ENCODE measurements at regions not wholly inside any gene's neighbourhood (a gene's known extent, or its start where the extent isn't known, plus 50 kb on each side); places are given as distances from the start of the nearest gene placed in this dataset.

DNA sequence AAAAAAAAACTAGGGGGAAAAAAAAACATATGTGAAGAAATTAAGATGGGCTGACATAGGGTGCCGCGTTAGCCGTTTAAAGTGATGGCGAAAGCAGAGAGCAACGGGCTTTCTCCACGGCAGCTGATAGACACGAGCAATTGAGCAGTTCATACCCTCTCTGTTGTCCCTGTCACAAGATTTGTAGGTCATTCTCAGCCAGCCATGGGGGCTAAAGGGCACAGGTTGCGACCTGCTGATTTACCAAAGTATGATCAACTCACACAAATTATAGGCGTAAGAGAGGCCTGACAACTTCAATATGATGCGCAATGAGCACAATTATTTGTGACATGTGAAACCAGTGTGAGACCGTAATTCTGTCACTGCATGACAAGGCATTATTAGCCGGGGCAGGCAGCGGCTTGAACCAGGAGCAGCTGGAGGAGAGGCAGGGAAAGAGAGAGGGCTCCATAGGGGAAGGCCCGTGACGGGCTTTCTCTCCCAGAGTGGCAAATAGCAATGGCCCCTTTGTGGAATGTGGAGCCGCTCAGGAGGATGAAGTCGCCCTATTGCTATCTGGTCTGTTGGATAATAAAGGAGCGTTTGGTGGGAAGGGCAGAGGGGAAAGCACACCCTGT, 195.1 kb upstream of the HABP2 start:
- Histone ChIP-seq H3K9me3 (ENCODE audit: control insufficient read depth, insufficient read depth, low read depth, low read length) (no peaks in the 10 kb centered on the region), H3K4me1 (ENCODE audit: control insufficient read depth, insufficient read depth, low read length) (peaks cover 11% of the 10 kb centered on the region), H3K27ac (ENCODE audit: extremely low read depth, low read depth, low read length) (no peak overlapping the region), H3K36me3 (ENCODE audit: control insufficient read depth in 2 of 2, insufficient read depth in 1 of 2, low read length in 2 of 2) (no peaks in the 10 kb centered on the region), H3K4me3 (ENCODE audit: low read depth, low read length) (no peak overlapping the region)
- CTCF ChIA-PET = interaction anchor here (0.7 kb wide), 1 partner anchor 31 kb away, joined by 3 read pairs; no protein-coding TSS in a partner anchor
- POLR2A ChIA-PET = no interaction called here
- TF ChIP-seq KLF16 (tag by site-specific recombination; IDR thresholded peaks at IDR 0.05) = no peak
- no peak for TF ChIP-seq HOXC10 (CRISPR knock-in tag; IDR thresholded peaks at IDR 0.05)
- no peak for TF ChIP-seq KLF1 (tag by site-specific recombination; IDR thresholded peaks at IDR 0.05)
- TF ChIP-seq ZNF596 (tag by site-specific recombination; IDR thresholded peaks at IDR 0.05) = no peak

DNA sequence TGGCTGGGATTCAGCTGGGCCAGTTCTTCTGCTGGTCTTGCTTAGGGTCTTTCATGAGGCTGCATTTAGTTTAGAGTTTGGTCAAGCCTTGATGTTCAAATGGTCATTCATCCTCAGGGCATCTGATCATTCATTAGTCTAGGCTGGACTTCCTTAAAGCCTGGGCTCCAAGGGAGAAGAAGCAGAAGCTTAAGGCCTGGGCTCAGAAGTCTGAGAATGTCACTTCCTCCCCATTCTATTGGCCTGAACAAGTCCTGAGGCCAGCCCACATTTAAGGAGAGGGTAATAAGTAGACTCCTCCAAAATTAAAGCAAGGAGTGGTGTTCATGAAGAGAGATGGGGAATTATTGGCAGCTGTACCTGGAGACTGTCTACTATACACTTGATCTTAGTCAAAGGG, 193.2 kb upstream of the HABP2 start:
- POLR2A ChIA-PET = interaction anchor here (1.1 kb wide), 1 partner anchor 14 kb away, joined by 3 read pairs; no protein-coding TSS in a partner anchor
- Histone ChIP-seq H3K27ac (ENCODE audit: extremely low read depth, low read depth, low read length) (no peak overlapping the region), H3K4me3 (ENCODE audit: low read depth, low read length) (no peak overlapping the region), H3K36me3 (ENCODE audit: control insufficient read depth in 2 of 2, insufficient read depth in 1 of 2, low read length in 2 of 2) (no peaks in the 10 kb centered on the region), H3K9me3 (ENCODE audit: control insufficient read depth, insufficient read depth, low read depth, low read length) (no peaks in the 10 kb centered on the region), H3K4me1 (ENCODE audit: control insufficient read depth, insufficient read depth, low read length) (peaks cover 15% of the 10 kb centered on the region)
- TF ChIP-seq ZBTB20 (tag by site-specific recombination; IDR thresholded peaks at IDR 0.05) (no peak), ZNF175 (tag by site-specific recombination; IDR thresholded peaks at IDR 0.05) (no peak), ZNF266 (tag by site-specific recombination; IDR thresholded peaks at IDR 0.05; ENCODE audit: low read depth) (no peak), ZNF792 (tag by site-specific recombination; IDR thresholded peaks at IDR 0.05) (no peak), ZNF19 (tag by site-specific recombination; IDR thresholded peaks at IDR 0.05; ENCODE audit: low read depth) (no peak), GLIS2 (tag by site-specific recombination; IDR thresholded peaks at IDR 0.05) (no peak), REPIN1 (tag by site-specific recombination; IDR thresholded peaks at IDR 0.05; ENCODE audit: low read depth) (no peak), HOXA7 (CRISPR knock-in tag; IDR thresholded peaks at IDR 0.05; ENCODE audit: borderline replicate concordance) (no peak), BCL11A (tag by site-specific recombination; IDR thresholded peaks at IDR 0.05; ENCODE audit: low read depth) (no peak), ZNF549 (tag by site-specific recombination; IDR thresholded peaks at IDR 0.05) (no peak), ZNF610 (tag by site-specific recombination; IDR thresholded peaks at IDR 0.05; ENCODE audit: borderline replicate concordance) (no peak), SP3 (tag by site-specific recombination; IDR thresholded peaks at IDR 0.05) (no peak), ZNF335 (tag by site-specific recombination; conservative IDR thresholded peaks at IDR 0.05) (no peak), YY1 (tag by site-specific recombination; IDR thresholded peaks at IDR 0.05) (no peak), ZNF76 (tag by site-specific recombination; IDR thresholded peaks at IDR 0.05; ENCODE audit: borderline replicate concordance, low read depth) (no peak)
- TF ChIP-seq, protein P1, sequence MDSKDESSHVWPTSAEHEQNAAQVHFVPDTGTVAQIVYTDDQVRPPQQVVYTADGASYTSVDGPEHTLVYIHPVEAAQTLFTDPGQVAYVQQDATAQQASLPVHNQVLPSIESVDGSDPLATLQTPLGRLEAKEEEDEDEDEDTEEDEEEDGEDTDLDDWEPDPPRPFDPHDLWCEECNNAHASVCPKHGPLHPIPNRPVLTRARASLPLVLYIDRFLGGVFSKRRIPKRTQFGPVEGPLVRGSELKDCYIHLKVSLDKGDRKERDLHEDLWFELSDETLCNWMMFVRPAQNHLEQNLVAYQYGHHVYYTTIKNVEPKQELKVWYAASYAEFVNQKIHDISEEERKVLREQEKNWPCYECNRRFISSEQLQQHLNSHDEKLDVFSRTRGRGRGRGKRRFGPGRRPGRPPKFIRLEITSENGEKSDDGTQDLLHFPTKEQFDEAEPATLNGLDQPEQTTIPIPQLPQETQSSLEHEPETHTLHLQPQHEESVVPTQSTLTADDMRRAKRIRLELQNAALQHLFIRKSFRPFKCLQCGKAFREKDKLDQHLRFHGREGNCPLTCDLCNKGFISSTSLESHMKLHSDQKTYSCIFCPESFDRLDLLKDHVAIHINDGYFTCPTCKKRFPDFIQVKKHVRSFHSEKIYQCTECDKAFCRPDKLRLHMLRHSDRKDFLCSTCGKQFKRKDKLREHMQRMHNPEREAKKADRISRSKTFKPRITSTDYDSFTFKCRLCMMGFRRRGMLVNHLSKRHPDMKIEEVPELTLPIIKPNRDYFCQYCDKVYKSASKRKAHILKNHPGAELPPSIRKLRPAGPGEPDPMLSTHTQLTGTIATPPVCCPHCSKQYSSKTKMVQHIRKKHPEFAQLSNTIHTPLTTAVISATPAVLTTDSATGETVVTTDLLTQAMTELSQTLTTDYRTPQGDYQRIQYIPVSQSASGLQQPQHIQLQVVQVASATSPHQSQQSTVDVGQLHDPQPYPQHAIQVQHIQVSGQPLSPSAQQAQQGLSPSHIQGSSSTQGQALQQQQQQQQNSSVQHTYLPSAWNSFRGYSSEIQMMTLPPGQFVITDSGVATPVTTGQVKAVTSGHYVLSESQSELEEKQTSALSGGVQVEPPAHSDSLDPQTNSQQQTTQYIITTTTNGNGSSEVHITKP (tag by site-specific recombination; IDR thresholded peaks at IDR 0.05) = no peak
- TF ChIP-seq, protein P2, sequence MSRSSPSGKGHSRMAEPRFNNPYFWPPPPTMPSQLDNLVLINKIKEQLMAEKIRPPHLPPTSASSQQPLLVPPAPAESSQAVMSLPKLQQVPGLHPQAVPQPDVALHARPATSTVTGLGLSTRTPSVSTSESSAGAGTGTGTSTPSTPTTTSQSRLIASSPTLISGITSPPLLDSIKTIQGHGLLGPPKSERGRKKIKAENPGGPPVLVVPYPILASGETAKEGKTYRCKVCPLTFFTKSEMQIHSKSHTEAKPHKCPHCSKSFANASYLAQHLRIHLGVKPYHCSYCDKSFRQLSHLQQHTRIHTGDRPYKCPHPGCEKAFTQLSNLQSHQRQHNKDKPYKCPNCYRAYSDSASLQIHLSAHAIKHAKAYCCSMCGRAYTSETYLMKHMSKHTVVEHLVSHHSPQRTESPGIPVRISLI (tag by site-specific recombination; IDR thresholded peaks at IDR 0.05) = no peak
- TF ChIP-seq, protein P3, sequence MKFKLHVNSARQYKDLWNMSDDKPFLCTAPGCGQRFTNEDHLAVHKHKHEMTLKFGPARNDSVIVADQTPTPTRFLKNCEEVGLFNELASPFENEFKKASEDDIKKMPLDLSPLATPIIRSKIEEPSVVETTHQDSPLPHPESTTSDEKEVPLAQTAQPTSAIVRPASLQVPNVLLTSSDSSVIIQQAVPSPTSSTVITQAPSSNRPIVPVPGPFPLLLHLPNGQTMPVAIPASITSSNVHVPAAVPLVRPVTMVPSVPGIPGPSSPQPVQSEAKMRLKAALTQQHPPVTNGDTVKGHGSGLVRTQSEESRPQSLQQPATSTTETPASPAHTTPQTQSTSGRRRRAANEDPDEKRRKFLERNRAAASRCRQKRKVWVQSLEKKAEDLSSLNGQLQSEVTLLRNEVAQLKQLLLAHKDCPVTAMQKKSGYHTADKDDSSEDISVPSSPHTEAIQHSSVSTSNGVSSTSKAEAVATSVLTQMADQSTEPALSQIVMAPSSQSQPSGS (tag by site-specific recombination; IDR thresholded peaks at IDR 0.05; ENCODE audit: low read depth) = no peak
- TF ChIP-seq, protein P4, sequence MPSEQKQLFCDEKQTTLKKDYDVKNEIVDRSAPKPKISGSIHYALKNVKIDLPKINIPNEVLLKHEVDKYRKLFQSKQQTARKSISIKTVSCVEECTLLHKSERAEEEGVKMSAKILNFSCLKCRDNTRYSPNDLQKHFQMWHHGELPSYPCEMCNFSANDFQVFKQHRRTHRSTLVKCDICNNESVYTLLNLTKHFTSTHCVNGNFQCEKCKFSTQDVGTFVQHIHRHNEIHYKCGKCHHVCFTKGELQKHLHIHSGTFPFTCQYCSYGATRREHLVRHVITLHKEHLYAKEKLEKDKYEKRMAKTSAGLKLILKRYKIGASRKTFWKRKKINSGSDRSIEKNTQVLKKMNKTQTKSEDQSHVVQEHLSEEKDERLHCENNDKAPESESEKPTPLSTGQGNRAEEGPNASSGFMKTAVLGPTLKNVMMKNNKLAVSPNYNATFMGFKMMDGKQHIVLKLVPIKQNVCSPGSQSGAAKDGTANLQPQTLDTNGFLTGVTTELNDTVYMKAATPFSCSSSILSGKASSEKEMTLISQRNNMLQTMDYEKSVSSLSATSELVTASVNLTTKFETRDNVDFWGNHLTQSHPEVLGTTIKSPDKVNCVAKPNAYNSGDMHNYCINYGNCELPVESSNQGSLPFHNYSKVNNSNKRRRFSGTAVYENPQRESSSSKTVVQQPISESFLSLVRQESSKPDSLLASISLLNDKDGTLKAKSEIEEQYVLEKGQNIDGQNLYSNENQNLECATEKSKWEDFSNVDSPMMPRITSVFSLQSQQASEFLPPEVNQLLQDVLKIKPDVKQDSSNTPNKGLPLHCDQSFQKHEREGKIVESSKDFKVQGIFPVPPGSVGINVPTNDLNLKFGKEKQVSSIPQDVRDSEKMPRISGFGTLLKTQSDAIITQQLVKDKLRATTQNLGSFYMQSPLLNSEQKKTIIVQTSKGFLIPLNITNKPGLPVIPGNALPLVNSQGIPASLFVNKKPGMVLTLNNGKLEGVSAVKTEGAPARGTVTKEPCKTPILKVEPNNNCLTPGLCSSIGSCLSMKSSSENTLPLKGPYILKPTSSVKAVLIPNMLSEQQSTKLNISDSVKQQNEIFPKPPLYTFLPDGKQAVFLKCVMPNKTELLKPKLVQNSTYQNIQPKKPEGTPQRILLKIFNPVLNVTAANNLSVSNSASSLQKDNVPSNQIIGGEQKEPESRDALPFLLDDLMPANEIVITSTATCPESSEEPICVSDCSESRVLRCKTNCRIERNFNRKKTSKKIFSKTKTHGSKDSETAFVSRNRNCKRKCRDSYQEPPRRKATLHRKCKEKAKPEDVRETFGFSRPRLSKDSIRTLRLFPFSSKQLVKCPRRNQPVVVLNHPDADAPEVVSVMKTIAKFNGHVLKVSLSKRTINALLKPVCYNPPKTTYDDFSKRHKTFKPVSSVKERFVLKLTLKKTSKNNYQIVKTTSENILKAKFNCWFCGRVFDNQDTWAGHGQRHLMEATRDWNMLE (tag by site-specific recombination; conservative IDR thresholded peaks at IDR 0.05; ENCODE audit: low read depth) = no peak
- CTCF ChIA-PET = interaction anchor here (0.6 to 1.6 kb wide), 2 partner anchors 25 to 59 kb away, joined by 4 to 7 read pairs; no protein-coding TSS in a partner anchor

Data from HEK293 (cell line).